Middle frontal gyrus (tissue), 1 donor: ENCODE measurements at regions not wholly inside any gene's neighbourhood (a gene's known extent, or its start where the extent isn't known, plus 50 kb on each side); places are given as distances from the start of the nearest gene placed in this dataset.
"Not testable (repeated sequence)": the region's sequence is repeated elsewhere in the genome, so short reads cannot be mapped to it uniquely, and the experiment has no call there.

Experiments
- DNase-seq: peaks from one replicate; pipeline ENCODE4 v3.0.0-alpha.2; 2015; ENCODE audit warnings: low spot score; ENCODE audit errors: extremely low spot score

GRCh38 chr1:193412748-193413147 lies 226.3 kb upstream of the B3GALT2 start:
- no peak for DNase-seq

DNA sequence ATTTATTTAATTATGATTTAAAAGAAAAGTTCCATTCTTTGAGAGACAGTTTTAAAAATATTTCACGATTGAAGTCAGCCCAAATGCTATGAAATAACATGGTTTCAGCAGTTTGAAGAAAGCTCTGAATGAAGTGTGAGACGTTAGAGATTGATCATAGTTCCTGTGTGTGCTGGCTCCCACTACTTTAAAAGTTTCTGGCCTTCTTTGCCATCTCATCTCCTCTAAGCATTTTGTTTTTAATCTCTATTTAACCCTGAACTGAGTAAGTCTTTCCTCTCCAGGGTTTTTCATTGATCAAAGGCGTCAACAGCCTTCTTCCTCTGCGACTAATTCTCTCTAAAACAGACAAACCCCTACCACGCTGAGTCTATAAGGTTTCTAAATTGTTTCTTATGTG lies 225.3 kb upstream of the B3GALT2 start:
- DNase-seq = no peak

DNA sequence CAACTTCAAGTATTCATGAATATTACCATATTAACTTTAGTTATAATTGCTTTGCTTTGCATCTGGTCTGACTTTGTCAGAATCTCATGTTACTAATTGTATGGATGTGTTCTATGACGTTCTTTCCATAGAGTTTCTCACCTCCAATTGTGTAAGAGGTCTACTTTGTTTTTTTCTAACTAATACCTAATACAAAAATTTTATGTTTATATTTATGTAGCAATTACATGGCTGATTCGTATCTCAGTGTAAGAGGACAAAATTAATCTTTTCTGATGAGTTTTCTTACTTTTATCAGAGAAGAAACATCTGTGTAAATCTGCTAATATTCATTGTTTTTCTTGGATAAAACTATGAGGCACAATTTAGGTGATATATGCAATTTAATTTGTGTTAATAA lies 224.8 kb upstream of the B3GALT2 start:
- no peak for DNase-seq

DNA sequence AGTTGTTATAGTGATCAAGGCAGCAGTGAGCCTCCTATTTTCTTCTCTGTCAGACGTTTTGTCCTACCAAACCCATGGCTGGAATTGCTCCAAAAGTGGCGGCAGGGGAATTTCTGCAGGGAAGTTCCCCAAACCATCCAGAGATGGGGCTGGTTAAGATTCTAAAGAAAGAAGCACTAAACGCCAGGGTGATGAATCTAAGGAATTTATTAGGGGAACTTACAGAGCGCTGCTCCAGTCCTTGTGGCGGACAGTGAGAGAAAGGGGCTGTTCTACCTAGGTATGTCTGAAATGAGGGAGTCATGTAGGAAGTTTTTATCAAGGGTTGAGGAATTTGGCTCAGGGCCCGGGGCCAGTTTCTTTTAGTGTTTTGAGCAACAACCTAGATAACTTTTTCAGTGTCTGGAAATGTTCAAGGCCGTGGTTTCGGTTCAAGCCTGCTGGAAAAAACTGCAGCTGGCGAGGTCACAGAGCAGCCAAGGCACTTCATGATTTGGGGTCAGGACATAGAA lies 222.4 kb upstream of the B3GALT2 start:
- DNase-seq = no peak

GRCh38 chr1:193406901-193407300 lies 220.5 kb upstream of the B3GALT2 start:
- DNase-seq = no peak

- DNase-seq = no peak
Observed at GRCh38 chr1:193404236-193404635, 217.8 kb upstream of the B3GALT2 start.

- DNase-seq = no peak
Observed at GRCh38 chr1:193402977-193403376, 216.6 kb upstream of the B3GALT2 start.

GRCh38 chr1:193402037-193402436 lies 215.6 kb upstream of the B3GALT2 start:
- DNase-seq = no peak

GRCh38 chr1:193394336-193394735 lies 207.9 kb upstream of the B3GALT2 start:
- DNase-seq = no peak

DNA sequence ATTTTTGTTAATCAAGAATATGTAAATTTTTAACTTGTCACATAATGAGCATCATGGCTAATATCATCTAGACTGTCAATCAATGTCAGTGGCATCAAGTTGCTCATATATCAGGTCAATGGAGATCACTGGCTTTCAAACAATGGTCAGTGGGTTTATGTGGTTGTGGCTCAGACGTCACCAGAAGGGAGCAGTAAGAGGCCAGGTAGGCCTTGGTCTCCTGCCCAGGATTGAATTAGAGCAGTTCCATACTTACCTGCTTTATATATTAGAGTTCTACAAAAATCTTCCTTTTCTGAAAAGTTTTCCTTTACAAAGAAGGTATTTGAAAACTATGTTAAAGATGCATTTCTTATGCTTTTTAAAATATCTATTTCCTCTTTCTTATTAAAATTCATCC lies 206.3 kb upstream of the B3GALT2 start:
- DNase-seq = no peak

DNA sequence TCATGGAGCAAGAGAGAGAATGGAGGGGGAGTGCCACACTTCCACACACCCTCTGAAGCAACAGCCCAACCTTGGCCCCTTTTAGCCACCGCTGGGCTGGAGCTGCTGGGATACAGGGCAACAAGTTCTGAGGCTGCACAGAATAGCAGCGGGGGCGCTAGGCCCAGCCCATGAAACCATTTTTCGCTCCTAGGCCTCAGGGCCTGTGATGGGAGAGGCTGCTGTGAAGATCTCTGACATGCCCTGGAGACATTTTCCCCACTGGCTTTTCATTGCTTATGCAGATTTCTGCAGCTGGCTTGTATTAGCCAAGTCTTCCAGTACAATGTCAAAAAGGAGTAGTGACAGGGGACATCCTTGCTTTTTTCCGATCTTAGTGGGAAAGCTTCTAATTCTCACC lies 202.3 kb upstream of the B3GALT2 start:
- no peak for DNase-seq

GRCh38 chr1:193388165-193388564 lies 201.8 kb upstream of the B3GALT2 start:
- no peak for DNase-seq

- no peak for DNase-seq
Observed at GRCh38 chr1:193387406-193387805, 201.0 kb upstream of the B3GALT2 start.

- not testable (repeated sequence) for DNase-seq
Observed at GRCh38 chr1:193378451-193378850, 192.0 kb upstream of the B3GALT2 start.

GRCh38 chr1:193377472-193377871 lies 191.1 kb upstream of the B3GALT2 start:
- no peak for DNase-seq

- no peak for DNase-seq
Observed at GRCh38 chr1:193372553-193372952, 186.1 kb upstream of the B3GALT2 start.

DNA sequence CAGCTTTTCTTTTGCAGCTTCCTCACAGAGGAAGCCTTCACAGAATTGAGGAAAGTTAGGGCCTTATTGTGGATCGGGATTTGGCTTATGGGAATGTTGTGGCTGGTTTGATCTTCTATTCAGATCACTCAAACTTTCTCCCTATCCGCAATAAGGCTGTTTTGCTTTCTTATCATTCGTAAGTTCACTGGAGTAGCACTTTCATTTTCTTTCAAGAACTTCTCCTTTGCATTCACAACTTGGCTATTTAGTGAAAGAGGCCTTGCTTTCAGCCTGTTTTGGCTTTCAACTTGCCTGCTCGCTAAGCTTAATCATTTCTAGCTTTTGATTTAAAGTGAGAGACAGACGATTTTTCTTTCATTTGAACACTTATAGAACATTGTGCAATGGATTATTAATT lies 181.9 kb upstream of the B3GALT2 start:
- no peak for DNase-seq

DNA sequence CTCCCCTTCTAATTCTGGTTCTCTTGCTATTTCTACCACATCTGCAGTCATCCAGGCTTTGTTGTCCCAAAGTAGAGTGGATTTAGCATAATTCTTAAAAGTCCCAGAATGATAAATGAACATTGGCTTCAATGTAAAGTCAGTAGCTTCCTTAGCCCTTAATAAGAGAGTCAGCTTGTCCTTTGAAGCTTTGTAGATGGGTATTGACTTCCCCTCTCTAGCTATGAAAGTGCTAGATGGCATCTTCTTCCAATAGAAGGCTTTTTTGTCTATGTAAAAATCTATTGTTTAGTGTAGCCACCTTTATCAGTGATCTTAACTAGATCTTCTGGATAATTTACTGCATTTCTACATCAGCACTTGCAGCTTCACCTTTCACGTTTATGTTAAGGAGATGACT lies 181.4 kb upstream of the B3GALT2 start:
- no peak for DNase-seq

DNA sequence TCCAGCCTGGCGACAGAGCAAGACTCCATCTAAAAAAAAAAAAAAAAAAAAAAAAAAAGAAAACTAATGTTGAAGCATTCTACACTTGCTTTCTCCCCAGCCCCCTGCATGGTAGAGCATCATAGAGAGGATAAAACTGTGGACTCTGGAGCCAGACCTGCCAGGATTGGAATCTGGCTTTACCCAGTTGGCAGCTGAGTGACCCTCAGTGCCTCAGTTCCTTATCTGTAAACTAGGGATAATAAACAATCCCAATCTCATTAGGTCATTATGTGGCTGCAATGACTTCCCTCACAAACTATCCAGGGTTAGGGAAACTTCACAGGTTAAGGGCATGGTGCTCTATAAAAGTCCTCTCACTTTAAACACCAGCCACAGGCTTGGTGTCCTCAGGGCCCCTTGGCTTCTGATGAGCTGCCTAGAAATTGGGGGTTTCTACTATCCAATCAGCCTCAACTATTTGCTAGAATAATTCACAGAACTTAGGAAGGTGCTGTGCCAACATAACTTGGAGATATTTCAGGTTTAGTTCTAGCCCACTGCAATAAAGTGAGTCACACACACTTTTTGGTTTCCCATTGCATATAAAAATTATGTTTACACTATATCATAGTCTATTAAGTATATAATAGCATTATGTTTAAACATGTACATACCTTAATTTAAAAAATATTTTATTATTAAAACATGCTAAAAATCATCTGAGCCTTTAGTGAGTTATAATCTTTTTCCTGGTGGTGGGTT lies 180.5 kb upstream of the B3GALT2 start:
- no peak for DNase-seq

- DNase-seq = no peak
Observed at GRCh38 chr1:193365966-193366365, 179.6 kb upstream of the B3GALT2 start.

DNA sequence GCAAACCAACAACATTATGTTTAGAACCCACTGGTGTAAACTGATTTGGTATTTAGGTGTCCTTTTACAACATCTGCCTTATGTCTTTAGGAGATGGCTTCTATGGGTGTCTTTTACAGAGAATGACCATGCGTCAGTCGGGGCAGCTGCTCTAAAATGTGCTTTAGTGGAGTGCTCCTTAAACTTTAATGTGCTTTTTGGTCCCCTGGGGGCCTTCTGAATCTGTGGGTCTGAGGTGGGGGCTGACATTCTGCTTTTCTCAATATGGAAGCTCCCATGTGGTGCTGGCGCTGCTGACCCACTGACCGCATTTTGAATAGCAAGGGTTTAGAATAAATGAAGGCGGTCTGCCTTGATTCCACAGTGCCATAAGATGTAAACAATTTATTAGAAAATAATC lies 173.2 kb upstream of the B3GALT2 start:
- no peak for DNase-seq

DNA sequence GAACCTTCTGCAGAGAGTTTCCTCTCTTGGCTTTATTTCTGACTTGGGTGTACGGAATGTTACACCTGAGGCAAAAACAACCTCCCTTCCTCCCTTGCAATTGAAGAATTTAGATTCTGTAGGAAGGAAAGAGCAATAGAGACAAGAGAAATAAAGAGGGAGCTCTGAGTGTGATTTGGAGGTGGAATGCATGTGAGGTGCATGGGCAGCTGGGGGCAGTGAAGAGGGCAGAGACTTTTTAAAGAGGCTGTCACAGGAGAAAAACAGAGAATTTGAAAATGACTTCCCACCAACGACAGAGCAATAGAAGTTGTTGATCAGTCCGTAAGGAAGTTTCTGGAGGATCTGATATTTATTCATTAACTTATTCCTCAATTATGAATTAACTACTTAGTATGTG lies 172.0 kb upstream of the B3GALT2 start:
- DNase-seq = no peak

DNA sequence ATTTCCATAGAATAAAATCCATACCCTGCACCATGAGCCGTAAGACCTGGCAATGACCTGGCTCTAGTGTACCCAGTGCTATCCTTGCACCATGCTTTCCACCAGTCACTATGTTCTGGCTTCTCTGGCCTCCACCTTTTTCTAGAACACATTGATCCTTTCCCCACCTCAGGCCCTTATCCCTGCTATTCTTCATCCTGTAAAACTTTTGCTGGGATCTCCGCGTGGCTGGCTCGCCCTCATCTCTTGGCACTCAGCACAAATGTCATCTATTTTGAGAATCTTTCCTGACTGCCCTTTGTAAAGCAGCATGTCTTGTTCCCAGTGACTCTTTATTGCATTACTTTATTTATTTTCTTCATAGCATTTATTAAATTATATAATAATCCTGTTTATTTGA lies 169.8 kb upstream of the B3GALT2 start:
- no peak for DNase-seq

DNA sequence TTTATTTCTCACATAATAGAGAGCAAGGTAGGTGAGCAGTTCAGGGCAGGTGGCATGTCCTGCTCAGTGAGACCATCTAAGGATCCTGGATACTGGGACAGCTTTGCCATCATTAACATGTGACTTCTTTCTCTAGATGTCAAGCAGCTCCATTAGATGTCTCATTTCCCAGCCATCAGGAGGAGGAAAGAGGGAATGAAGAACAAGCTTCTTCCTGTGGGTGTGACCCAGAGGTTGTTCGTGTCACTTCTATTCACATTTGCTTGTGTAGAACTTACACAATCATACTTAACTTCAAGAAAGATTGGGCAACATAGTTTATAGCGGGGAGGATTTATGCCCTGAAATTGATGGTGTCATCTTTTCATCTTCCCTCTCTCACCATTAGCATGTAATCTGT lies 169.2 kb upstream of the B3GALT2 start:
- no peak for DNase-seq
